Trophoblast cell (in vitro differentiated cells and primary cell): ENCODE measurements at regions not wholly inside any gene's neighbourhood (a gene's known extent, or its start where the extent isn't known, plus 50 kb on each side); places are given as distances from the start of the nearest gene placed in this dataset.
A peak's percentile ranks its signal among the peaks of the same experiment; 100 is the strongest.

ENCODE experiments used
- DNase-seq, 2 donors: peaks; one replicate each; pipeline ENCODE4 v3.0.0-alpha.2; 2016
- H2AFZ ChIP-seq: 2 replicates; pipeline ENCODE4 v1.6.1; 2013; ENCODE audit warnings: low read length, moderate library complexity, mild to moderate bottlenecking; ENCODE audit not compliant: insufficient read depth, poor library complexity
- H2AK5ac ChIP-seq: 2 replicates; pipeline ENCODE4 v1.6.1; 2013; ENCODE audit warnings: mild to moderate bottlenecking, low read length
- H2BK120ac ChIP-seq: 2 replicates; pipeline ENCODE4 v1.6.1; 2013; ENCODE audit warnings: low read length, mild to moderate bottlenecking, moderate library complexity; ENCODE audit not compliant: insufficient read depth, poor library complexity
- H2BK12ac ChIP-seq: 2 replicates; pipeline ENCODE4 v1.6.1; 2013; ENCODE audit warnings: mild to moderate bottlenecking, low read length, moderate library complexity
- H2BK5ac ChIP-seq: 2 replicates; pipeline ENCODE4 v1.6.1; 2013; ENCODE audit warnings: low read length, low read depth, moderate library complexity, mild to moderate bottlenecking; ENCODE audit not compliant: poor library complexity
- H3K14ac ChIP-seq: 2 replicates; pipeline ENCODE4 v1.6.1; 2013; ENCODE audit warnings: mild to moderate bottlenecking, low read length
- H3K18ac ChIP-seq: 2 replicates; pipeline ENCODE4 v1.6.1; 2013; ENCODE audit warnings: mild to moderate bottlenecking, low read length
- H3K23ac ChIP-seq: 2 replicates; pipeline ENCODE4 v1.6.1; 2013; ENCODE audit warnings: low read length
- H3K27ac ChIP-seq: 2 replicates; pipeline ENCODE4 v1.5.1; 2013; ENCODE audit warnings: low read depth, mild to moderate bottlenecking, inconsistent platforms, low read length, moderate library complexity
- H3K27me3 ChIP-seq: 2 replicates; pipeline ENCODE4 v1.6.1; 2013; ENCODE audit warnings: inconsistent platforms, mild to moderate bottlenecking, low read length, moderate library complexity; ENCODE audit not compliant: insufficient read depth
- H3K36me3 ChIP-seq, 2 experiments: 1 replicate in 1 of 2; 2 replicates in 1 of 2; pipeline ENCODE4 v1.6.1; 2013; ENCODE audit warnings: low read length in 2 of 2, mild to moderate bottlenecking in 2 of 2, moderate library complexity in 1 of 2; ENCODE audit not compliant: insufficient read depth in 2 of 2, control insufficient read depth in 1 of 2
- H3K4ac ChIP-seq: 2 replicates; pipeline ENCODE4 v1.6.1; 2013; ENCODE audit warnings: low read depth, mild to moderate bottlenecking, low read length, moderate library complexity
- H3K4me1 ChIP-seq, 2 experiments: 1 replicate in 1 of 2; 2 replicates in 1 of 2; pipeline ENCODE4 v1.6.1; 2013; ENCODE audit warnings: low read length in 2 of 2, mild to moderate bottlenecking in 2 of 2, moderate library complexity in 1 of 2; ENCODE audit not compliant: insufficient read depth in 2 of 2, control insufficient read depth in 1 of 2
- H3K4me2 ChIP-seq: 2 replicates; pipeline ENCODE4 v1.6.1; 2013; ENCODE audit warnings: inconsistent platforms, mild to moderate bottlenecking, low read length, moderate library complexity
- H3K4me3 ChIP-seq: 2 replicates; pipeline ENCODE4 v1.5.1; 2013; ENCODE audit warnings: mild to moderate bottlenecking, low read depth, low read length, inconsistent platforms
- H3K79me1 ChIP-seq: one replicate; pipeline ENCODE4 v1.6.1; 2013; ENCODE audit warnings: low read length
- H3K79me2 ChIP-seq: 2 replicates; pipeline ENCODE4 v1.6.1; 2013; ENCODE audit warnings: low read length, mild to moderate bottlenecking; ENCODE audit not compliant: control insufficient read depth, insufficient read depth, poor library complexity
- H3K9ac ChIP-seq: 2 replicates; pipeline ENCODE4 v1.6.1; 2013; ENCODE audit warnings: mild to moderate bottlenecking, low read length
- H3K9me3 ChIP-seq: 2 replicates; pipeline ENCODE4 v1.6.1; 2013; ENCODE audit warnings: low read depth, mild to moderate bottlenecking, control low read depth, inconsistent platforms, low read length; ENCODE audit not compliant: insufficient read depth
- H4K12ac ChIP-seq: 2 replicates; pipeline ENCODE4 v1.6.1; 2013; ENCODE audit warnings: low read depth, mild to moderate bottlenecking, low read length, moderate library complexity
- H4K8ac ChIP-seq: 2 replicates; pipeline ENCODE4 v1.6.1; 2013; ENCODE audit warnings: low read depth, mild to moderate bottlenecking, low read length, moderate library complexity
- H4K91ac ChIP-seq: one replicate; pipeline ENCODE4 v1.6.1; 2013; ENCODE audit warnings: low read depth, mild to moderate bottlenecking, low read length, moderate library complexity
- WGBS: extraction: QIAGEN DNeasy Blood & Tissue Kit; methylation state at CpG from one replicate; pipeline ENCODE4 v1.1.7; 2013; ENCODE audit warnings: missing lambda C conversion rate; ENCODE audit not compliant: insufficient read length, insufficient coverage; ENCODE audit errors: extremely low coverage; 5-methylcytosine and 5-hydroxymethylcytosine counted together

DNA sequence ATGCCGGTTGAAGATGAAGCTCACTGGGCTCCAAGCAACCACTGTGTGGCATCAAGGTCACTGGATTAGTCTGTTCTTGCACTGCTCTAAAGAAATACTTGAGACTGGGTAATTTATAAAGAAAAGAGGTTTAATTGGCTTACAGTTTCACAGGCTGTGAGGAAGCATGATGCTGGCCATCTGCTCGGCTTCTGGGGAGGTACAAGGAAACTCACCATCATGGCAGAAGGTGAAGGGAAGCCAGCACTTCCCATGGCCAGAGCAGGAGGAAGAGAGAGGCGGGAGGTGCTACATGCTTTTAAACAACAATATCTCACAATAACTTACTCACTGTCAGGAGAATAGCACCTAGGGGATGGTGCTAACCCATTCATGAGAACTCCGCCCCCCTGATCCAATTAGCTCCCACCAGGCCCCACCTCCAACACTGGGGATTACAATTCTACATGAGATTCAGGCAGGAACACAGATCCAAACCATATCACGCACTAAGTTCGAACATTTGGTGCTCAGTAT lies 109.7 kb upstream of the MGAT5 start:
- Histone ChIP-seq H3K79me2 (no peaks in the 10 kb centered on the region), H3K36me3 (no peaks in the 10 kb centered on the region), H3K18ac (no peak overlapping the region), H3K79me1 (peaks cover 2% of the 10 kb centered on the region), H2AK5ac (no peak overlapping the region), H2BK5ac (no peak overlapping the region), H3K4me2 (no peak overlapping the region), H3K9ac (no peak overlapping the region), H3K9me3 (peaks cover 1% of the 10 kb centered on the region), H3K4me3 (no peak overlapping the region), H3K4me1 (peaks cover 12 to 20% of the 10 kb centered on the region in 2 experiments), H3K14ac (no peak overlapping the region), H4K8ac (no peak overlapping the region), H3K4ac (no peak overlapping the region), H3K27ac (no peak overlapping the region), H4K91ac (no peak overlapping the region), H2BK12ac (no peak overlapping the region), H2BK120ac (no peak overlapping the region), H4K12ac (no peak overlapping the region), H3K27me3 (no peaks in the 10 kb centered on the region), H2AFZ (no peak overlapping the region), H3K23ac (no peak overlapping the region)
- no CpG with 5 or more reads among the region's 6 CpGs for WGBS
- DNase-seq, result no peak

GRCh38 chr2:134144651-134145050 lies 109.2 kb upstream of the MGAT5 start:
- Histone ChIP-seq H3K4me3 (no peak overlapping the region), H4K8ac (no peak overlapping the region), H2AFZ (no peak overlapping the region), H4K91ac (no peak overlapping the region), H4K12ac (no peak overlapping the region), H3K79me1 (peaks cover 2% of the 10 kb centered on the region), H3K18ac (no peak overlapping the region), H2BK12ac (no peak overlapping the region), H3K4me1 (peaks cover 12 to 20% of the 10 kb centered on the region in 2 experiments), H3K36me3 (no peaks in the 10 kb centered on the region), H2BK120ac (no peak overlapping the region), H3K27ac (no peak overlapping the region), H3K79me2 (no peaks in the 10 kb centered on the region), H3K27me3 (no peaks in the 10 kb centered on the region), H3K4me2 (no peak overlapping the region), H2AK5ac (no peak overlapping the region), H3K9me3 (peaks cover 1% of the 10 kb centered on the region), H3K23ac (no peak overlapping the region), H3K4ac (no peak overlapping the region), H3K14ac (no peak overlapping the region), H2BK5ac (no peak overlapping the region), H3K9ac (no peak overlapping the region)
- no CpG with 5 or more reads among the region's 4 CpGs for WGBS
- DNase-seq, result peak in 1 of 2 donors; percentile 46

DNA sequence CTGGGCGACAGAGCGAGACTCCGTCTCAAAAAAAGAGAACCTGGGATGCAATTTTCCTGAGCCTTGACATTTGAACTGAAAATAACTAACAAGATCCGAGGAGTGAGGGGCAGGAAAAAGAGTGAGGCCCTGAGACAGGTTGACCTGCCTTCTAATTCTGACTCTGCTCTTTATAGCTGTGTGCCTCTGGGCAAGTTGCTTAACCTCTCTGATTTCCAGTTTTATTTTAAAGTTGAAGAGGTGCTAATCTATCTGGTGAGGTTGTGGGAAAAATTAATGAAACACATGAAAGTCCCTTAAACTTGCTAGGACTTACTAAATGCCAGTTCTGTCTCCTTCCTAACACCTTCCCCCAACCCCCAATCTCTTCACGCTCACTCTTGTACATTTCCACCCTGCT lies 108.4 kb upstream of the MGAT5 start:
- Histone ChIP-seq H4K8ac (no peak overlapping the region), H4K12ac (no peak overlapping the region), H3K4me3 (no peak overlapping the region), H2AK5ac (no peak overlapping the region), H4K91ac (no peak overlapping the region), H3K4ac (no peak overlapping the region), H3K27ac (no peak overlapping the region), H3K27me3 (no peaks in the 10 kb centered on the region), H2AFZ (no peak overlapping the region), H3K4me1 (peaks cover 12 to 22% of the 10 kb centered on the region in 2 experiments), H3K9ac (no peak overlapping the region), H2BK5ac (no peak overlapping the region), H3K4me2 (no peak overlapping the region), H3K36me3 (no peaks in the 10 kb centered on the region), H3K9me3 (no peaks in the 10 kb centered on the region), H3K18ac (no peak overlapping the region), H3K23ac (no peak overlapping the region), H3K79me2 (no peaks in the 10 kb centered on the region), H3K79me1 (peaks cover 2% of the 10 kb centered on the region), H3K14ac (no peak overlapping the region), H2BK12ac (no peak overlapping the region), H2BK120ac (no peak overlapping the region)
- WGBS, result no CpG with 5 or more reads among the region's 5 CpGs
- no peak for DNase-seq

DNA sequence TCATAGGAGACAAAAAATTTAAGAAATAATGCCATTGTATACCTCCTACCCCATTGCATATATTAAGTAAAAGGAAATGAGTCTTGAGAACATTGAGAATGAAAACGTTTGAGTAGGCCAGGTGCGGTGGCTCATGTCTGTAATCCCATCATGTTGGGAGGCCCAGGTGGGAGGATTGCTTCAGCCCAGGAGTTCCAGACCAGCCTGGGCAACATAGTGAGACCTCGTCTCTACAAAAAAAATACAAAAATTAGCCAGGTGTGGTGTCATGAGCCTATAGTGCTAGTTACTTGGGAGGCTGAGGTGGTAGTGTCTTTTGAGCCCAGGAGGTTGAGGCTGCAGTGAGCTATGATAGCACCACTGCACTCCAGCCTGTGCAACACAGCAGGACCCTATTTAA lies 107.7 kb upstream of the MGAT5 start:
- Histone ChIP-seq H3K9me3 (no peaks in the 10 kb centered on the region), H3K9ac (no peak overlapping the region), H3K4me3 (no peak overlapping the region), H3K18ac (no peak overlapping the region), H3K4ac (no peak overlapping the region), H4K8ac (no peak overlapping the region), H3K27ac (no peak overlapping the region), H3K79me2 (no peaks in the 10 kb centered on the region), H2AK5ac (no peak overlapping the region), H3K27me3 (no peaks in the 10 kb centered on the region), H3K36me3 (no peaks in the 10 kb centered on the region), H3K79me1 (peaks cover 2% of the 10 kb centered on the region), H3K4me1 (peaks cover 12 to 22% of the 10 kb centered on the region in 2 experiments), H2AFZ (no peak overlapping the region), H3K14ac (no peak overlapping the region), H3K23ac (no peak overlapping the region), H2BK5ac (no peak overlapping the region), H2BK120ac (no peak overlapping the region), H4K91ac (no peak overlapping the region), H2BK12ac (no peak overlapping the region), H3K4me2 (no peak overlapping the region), H4K12ac (no peak overlapping the region)
- DNase-seq, result peak; percentile 63 to 72
- no CpG with 5 or more reads among the region's 3 CpGs for WGBS
